Midbrain (tissue), 1 donor: ENCODE measurements at regions not wholly inside any gene's neighbourhood (a gene's known extent, or its start where the extent isn't known, plus 50 kb on each side); places are given as distances from the start of the nearest gene placed in this dataset.
A peak's percentile ranks its signal among the peaks of the same experiment; 100 is the strongest.
"Not testable (repeated sequence)": the region's sequence is repeated elsewhere in the genome, so short reads cannot be mapped to it uniquely, and the experiment has no call there.

Experiments used
- DNase-seq: peaks from one replicate; lab custom pipeline; 2025; lab: John Stamatoyannopoulos, UW

GRCh38 chr12:89062996-89063395, 289.3 kb downstream of the DUSP6 start:
- DNase-seq: no peak

- DNase-seq: no peak
Measured at GRCh38 chr12:89059721-89060541, 292.4 kb downstream of the DUSP6 start.

GRCh38 chr12:89059056-89059455, 293.2 kb downstream of the DUSP6 start:
- no peak for DNase-seq

GRCh38 chr12:89058402-89058801, 293.9 kb downstream of the DUSP6 start:
- DNase-seq: no peak

GRCh38 chr12:89053817-89054216, 298.5 kb downstream of the DUSP6 start:
- DNase-seq: not testable (repeated sequence)

- DNase-seq: peak; percentile 56
Measured at GRCh38 chr12:89051065-89051677, 301.1 kb downstream of the DUSP6 start.

- no peak for DNase-seq
Measured at GRCh38 chr12:89047856-89048418, 304.4 kb downstream of the DUSP6 start.

- DNase-seq: no peak
Measured at GRCh38 chr12:89041078-89041477, 311.2 kb downstream of the DUSP6 start.

- DNase-seq: no peak
Measured at GRCh38 chr12:89040146-89040964, 311.9 kb downstream of the DUSP6 start.

GRCh38 chr12:89038831-89039512, 313.3 kb downstream of the DUSP6 start:
- DNase-seq: no peak

- no peak for DNase-seq
Measured at GRCh38 chr12:89033062-89033461, 319.2 kb downstream of the DUSP6 start.

GRCh38 chr12:89029961-89030360, 322.3 kb downstream of the DUSP6 start:
- no peak for DNase-seq

- no peak for DNase-seq
Measured at GRCh38 chr12:89024580-89024979, 327.7 kb downstream of the DUSP6 start.

- no peak for DNase-seq
Measured at GRCh38 chr12:89023936-89024335, 328.4 kb downstream of the DUSP6 start.

GRCh38 chr12:89020689-89021088, 331.6 kb downstream of the DUSP6 start:
- no peak for DNase-seq

- DNase-seq: no peak
Measured at GRCh38 chr12:89020121-89020480, 332.2 kb downstream of the DUSP6 start.

- peak; percentile 83 for DNase-seq
Measured at GRCh38 chr12:89019439-89020120, 332.7 kb downstream of the DUSP6 start.

GRCh38 chr12:89016970-89017778, 335.1 kb downstream of the DUSP6 start:
- peak; percentile 72 for DNase-seq

- DNase-seq: no peak
Measured at GRCh38 chr12:89015419-89015818, 336.9 kb downstream of the DUSP6 start.

GRCh38 chr12:88998421-88998820, 353.9 kb downstream of the DUSP6 start:
- no peak for DNase-seq
